Colonic mucosa (tissue), 4 donors: ENCODE measurements at regions not wholly inside any gene's neighbourhood (a gene's known extent, or its start where the extent isn't known, plus 50 kb on each side); places are given as distances from the start of the nearest gene placed in this dataset.
A peak's percentile ranks its signal among the peaks of the same experiment; 100 is the strongest.
"Not testable (repeated sequence)": the region's sequence is repeated elsewhere in the genome, so short reads cannot be mapped to it uniquely, and the experiment has no call there.

Source experiments
- DNase-seq: peaks from one replicate; pipeline ENCODE4 v3.0.0-alpha.2; 2020
- H3K27ac ChIP-seq: fragments of 200-600 bp; one replicate; pipeline ENCODE4 v1.8.0; 2021
- H3K27me3 ChIP-seq: fragments of 200-600 bp; one replicate; pipeline ENCODE4 v1.8.0; 2021
- H3K36me3 ChIP-seq: fragments of 200-600 bp; one replicate; pipeline ENCODE4 v1.8.0; 2021
- H3K4me1 ChIP-seq: fragments of 200-600 bp; one replicate; pipeline ENCODE4 v1.8.0; 2021; ENCODE audit warnings: mild to moderate bottlenecking
- H3K4me3 ChIP-seq: fragments of 200-600 bp; one replicate; pipeline ENCODE4 v1.8.0; 2021
- H3K9ac ChIP-seq, 2 donors: one replicate each; pipeline ENCODE4 v1.7.0; 2013; ENCODE audit warnings: control low read depth in 2 of 2, low read depth in 2 of 2, low read length in 2 of 2
- H3K9me3 ChIP-seq: fragments of 200-600 bp; one replicate; pipeline ENCODE4 v1.8.0; 2021
- intact Hi-C: fragments of 100-400 bp; cut with DNase I; formaldehyde crosslinking; loops from one replicate; pipeline ENCODE4 v1.14.1; 2022
- TF ChIP-seq, protein P1 (sequence below): fragments of 200-600 bp; IDR thresholded peaks from one replicate; pipeline ENCODE4 v1.8.0; 2022; ENCODE audit warnings: antibody characterized with exemption, mild to moderate bottlenecking
- donor health status: healthy.
- donor health status: DM: no; HTN: no; CAD: no.
- donor health status: DM: no; HTN: no; CAD: no.

DNA sequence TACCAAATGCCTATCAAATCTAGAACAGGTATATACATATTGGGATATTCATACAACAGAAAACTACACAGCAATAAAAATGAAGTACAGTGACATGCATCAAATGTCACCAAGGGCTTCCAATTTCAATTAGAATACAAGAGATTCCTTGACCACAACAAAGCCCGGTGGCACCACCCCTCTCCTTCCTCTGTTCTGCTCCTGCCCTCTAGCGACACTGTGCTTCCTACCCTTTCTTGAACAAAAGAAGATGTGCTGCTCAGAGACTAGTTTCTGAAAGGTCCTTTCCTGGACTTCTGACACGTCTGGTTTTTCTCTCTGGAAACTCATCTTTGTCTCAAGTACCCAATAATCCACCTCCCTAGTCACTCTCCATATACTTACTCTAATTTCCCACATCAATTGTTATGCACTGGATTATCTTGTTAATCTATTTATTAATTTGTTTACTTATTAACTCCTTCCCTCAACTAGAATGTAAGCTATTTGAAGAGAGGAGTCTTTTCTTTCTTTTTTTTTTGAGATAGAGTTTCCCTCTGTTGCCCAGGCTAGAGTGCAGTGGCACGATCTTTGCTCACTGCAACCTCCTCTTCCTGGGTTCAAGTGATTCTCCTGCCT, 70.4 kb upstream of the CTSV start:
- H3K27ac ChIP-seq = no peak overlapping the region
- H3K27me3 ChIP-seq = no peaks in the 10 kb centered on the region
- no peaks in the 10 kb centered on the region for H3K9me3 ChIP-seq
- H3K4me3 ChIP-seq = no peak overlapping the region
- H3K4me1 ChIP-seq = no peaks in the 10 kb centered on the region
- no peak overlapping the region for H3K9ac ChIP-seq
- TF ChIP-seq, protein P1, sequence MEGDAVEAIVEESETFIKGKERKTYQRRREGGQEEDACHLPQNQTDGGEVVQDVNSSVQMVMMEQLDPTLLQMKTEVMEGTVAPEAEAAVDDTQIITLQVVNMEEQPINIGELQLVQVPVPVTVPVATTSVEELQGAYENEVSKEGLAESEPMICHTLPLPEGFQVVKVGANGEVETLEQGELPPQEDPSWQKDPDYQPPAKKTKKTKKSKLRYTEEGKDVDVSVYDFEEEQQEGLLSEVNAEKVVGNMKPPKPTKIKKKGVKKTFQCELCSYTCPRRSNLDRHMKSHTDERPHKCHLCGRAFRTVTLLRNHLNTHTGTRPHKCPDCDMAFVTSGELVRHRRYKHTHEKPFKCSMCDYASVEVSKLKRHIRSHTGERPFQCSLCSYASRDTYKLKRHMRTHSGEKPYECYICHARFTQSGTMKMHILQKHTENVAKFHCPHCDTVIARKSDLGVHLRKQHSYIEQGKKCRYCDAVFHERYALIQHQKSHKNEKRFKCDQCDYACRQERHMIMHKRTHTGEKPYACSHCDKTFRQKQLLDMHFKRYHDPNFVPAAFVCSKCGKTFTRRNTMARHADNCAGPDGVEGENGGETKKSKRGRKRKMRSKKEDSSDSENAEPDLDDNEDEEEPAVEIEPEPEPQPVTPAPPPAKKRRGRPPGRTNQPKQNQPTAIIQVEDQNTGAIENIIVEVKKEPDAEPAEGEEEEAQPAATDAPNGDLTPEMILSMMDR = peak; percentile 55
- intact Hi-C loops = loop anchor here (5.0 kb wide), 1 partner anchor 252 kb away; no protein-coding TSS in a partner anchor
- DNase-seq = peak; percentile 66
- H3K36me3 ChIP-seq = no peaks in the 10 kb centered on the region

DNA sequence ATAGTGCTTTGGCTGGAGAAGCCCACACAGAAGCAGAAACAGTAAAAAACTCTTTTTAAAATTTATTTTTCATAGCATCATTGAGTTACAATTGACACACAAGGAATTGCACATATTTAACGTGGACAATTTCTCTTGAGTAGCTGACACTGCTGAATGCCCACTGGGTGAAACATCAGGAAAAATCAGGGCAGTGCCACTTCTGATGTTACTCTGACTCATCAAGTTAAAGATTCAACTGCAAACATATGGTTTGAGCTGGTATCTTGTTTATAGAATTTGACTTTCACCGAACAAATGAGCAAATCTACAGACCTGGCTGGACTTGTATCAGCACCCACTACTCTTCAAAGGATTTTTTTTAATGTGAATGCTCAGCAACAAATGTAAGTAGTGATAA, 66.3 kb upstream of the CTSV start:
- not testable (repeated sequence) for H3K9ac ChIP-seq, H3K27me3 ChIP-seq, H3K4me1 ChIP-seq, H3K4me3 ChIP-seq, DNase-seq, H3K9me3 ChIP-seq, H3K27ac ChIP-seq, H3K36me3 ChIP-seq
- intact Hi-C loops = loop anchor here (5.0 kb wide), 1 partner anchor 248 kb away; no protein-coding TSS in a partner anchor

DNA sequence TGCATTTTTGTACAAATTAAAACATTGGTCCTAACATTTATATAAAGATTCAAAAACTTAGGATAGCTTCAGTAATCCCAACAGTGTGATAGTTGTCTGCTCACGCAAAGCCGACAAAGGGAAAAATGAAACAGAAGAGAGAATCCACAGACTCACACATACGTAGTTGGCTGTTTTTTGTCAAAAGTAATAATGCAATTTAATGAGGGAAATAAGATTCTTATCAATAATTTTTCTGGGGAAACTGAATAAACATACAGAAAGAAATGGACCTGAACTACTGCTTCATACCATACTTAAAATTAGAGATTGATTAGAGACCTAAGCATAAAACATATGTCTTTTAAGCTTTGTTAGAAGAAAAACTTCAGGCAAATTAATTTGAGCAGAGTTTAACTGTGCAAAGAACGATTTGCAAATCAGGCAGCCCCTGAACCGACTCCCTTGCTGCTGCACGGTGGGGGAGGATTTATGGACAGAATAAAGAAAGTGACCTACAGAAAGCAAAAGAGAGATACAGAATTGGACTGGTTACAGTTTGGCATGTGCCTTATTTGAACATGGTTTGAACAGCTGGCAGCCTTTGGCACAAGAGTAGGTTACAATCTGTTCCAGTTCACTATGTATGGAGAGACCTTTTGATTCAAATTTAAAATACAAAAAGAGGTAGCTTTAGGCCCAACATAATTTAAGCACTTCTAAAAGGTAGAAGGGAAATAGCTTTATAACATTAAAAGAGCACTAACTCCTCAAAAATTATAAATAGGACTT, 64.9 kb upstream of the CTSV start:
- H3K9ac ChIP-seq, H3K27ac ChIP-seq, H3K36me3 ChIP-seq, H3K4me1 ChIP-seq, H3K27me3 ChIP-seq, H3K4me3 ChIP-seq, H3K9me3 ChIP-seq, DNase-seq, intact Hi-C loops: not testable (repeated sequence)

DNA sequence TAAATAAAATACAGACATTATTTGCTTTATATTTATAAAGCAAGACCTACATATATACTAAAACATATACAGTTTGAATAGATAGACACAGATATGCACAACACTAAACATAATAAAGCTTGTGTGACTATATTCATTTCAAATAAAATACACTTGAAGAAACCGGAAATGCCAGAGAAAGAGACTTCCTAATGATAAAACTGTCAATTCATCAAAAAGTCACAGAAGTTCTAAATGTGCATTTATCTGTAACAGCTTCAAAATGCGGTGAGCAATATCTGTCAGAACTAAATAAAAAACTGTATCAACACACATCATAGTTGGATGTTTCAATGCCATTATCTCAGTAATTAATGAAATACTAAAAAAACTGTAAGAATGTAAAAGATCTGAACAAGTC, 60.6 kb upstream of the CTSV start:
- H3K9me3 ChIP-seq, H3K4me1 ChIP-seq, H3K4me3 ChIP-seq, H3K27ac ChIP-seq, H3K9ac ChIP-seq, H3K36me3 ChIP-seq, H3K27me3 ChIP-seq, DNase-seq, intact Hi-C loops: not testable (repeated sequence)

DNA sequence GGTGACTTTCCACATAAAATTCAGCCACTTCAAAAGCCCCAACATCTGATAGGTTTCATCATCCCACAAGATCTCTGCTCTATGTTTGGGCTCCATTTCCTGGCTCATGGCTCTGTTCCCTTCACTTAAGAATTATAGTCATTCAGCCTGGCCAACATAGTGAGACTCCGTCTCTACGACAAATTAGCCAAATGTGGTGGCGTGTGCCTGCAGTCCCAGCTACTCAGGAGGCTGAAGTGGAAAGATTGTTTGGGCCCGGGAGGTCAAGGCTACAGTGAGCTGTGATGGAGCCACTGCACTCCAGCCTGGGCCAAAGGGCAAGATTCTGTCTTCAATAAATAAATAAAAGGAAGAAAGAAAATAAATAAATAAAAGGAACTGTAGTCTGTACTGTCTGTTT, 57.9 kb upstream of the CTSV start:
- Histone ChIP-seq H3K27me3 (no peaks in the 10 kb centered on the region), H3K9ac (no peak overlapping the region), H3K27ac (no peak overlapping the region), H3K36me3 (no peaks in the 10 kb centered on the region), H3K4me3 (no peak overlapping the region), H3K9me3 (no peaks in the 10 kb centered on the region), H3K4me1 (no peaks in the 10 kb centered on the region)
- TF ChIP-seq, protein P1 = no peak
- intact Hi-C loops = no loop called here
- DNase-seq = no peak

DNA sequence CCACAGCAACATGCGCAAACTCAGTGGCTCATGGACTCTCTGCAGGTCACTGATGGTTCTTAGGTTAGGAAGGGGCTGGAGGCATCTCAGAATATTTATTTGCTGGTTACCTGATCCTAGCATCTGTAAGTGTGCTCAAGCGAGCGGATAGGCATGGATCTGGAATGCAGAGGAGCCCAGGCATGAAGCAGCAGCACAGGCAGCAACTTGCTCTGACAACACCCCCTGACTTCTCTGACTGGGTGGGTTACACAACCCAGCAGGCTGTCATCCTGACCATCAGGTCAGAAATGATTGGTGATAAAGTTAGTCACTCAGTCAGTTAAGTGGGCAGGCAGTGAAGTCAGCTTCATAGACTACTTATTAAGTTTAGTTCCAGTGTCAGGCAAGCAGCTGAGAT, 50.4 kb upstream of the CTSV start:
- H3K9ac ChIP-seq, DNase-seq, H3K36me3 ChIP-seq, H3K27me3 ChIP-seq, intact Hi-C loops, H3K9me3 ChIP-seq, H3K27ac ChIP-seq, H3K4me3 ChIP-seq, H3K4me1 ChIP-seq: not testable (repeated sequence)
